HEK293 (cell line): ENCODE measurements at regions not wholly inside any gene's neighbourhood (a gene's known extent, or its start where the extent isn't known, plus 50 kb on each side); places are given as distances from the start of the nearest gene placed in this dataset.

Experiments used
- CTCF ChIA-PET: fragments of 350-600 bp; formaldehyde crosslinking; extraction: SDS; loops from one replicate; lab custom pipeline; 2021; ENCODE audit warnings: antibody characterized with exemption; lab: Yijun Ruan, JAX
- POLR2A ChIA-PET: fragments of 300-600 bp; formaldehyde crosslinking; extraction: SDS; loops from one replicate; lab custom pipeline; 2020; ENCODE audit warnings: antibody characterized with exemption, inconsistent platforms; lab: Yijun Ruan, JAX
- H3K27ac ChIP-seq: fragments of 200-500 bp; sonication (Bioruptor generic); 2 replicates; pipeline ENCODE4 v1.5.1; 2014; ENCODE audit warnings: low read depth, low read length, control low read depth, inconsistent platforms; ENCODE audit errors: extremely low read depth
- H3K36me3 ChIP-seq, 2 experiments: fragments of 200-500 bp in 1 of 2; sonication (Bioruptor generic) in 1 of 2; 1 replicate in 1 of 2; 2 replicates in 1 of 2; pipeline ENCODE4 v1.5.1; 2014 to 2017; ENCODE audit warnings: inconsistent platforms in 2 of 2, low read length in 2 of 2; ENCODE audit not compliant: control insufficient read depth in 2 of 2, insufficient read depth in 1 of 2
- H3K4me1 ChIP-seq: fragments of 200-500 bp; sonication (Bioruptor generic); 2 replicates; pipeline ENCODE4 v1.5.1; 2014; ENCODE audit warnings: mild to moderate bottlenecking, low read length, inconsistent platforms; ENCODE audit not compliant: control insufficient read depth, insufficient read depth
- H3K4me3 ChIP-seq: 2 replicates; pipeline ENCODE4 v1.5.1; 2011; ENCODE audit warnings: low read depth, mild to moderate bottlenecking, control low read depth, low read length, moderate library complexity
- H3K9me3 ChIP-seq: fragments of 200-500 bp; sonication (Bioruptor generic); 2 replicates; pipeline ENCODE4 v1.5.1; 2014; ENCODE audit warnings: low read depth, low read length, inconsistent platforms; ENCODE audit not compliant: control insufficient read depth, insufficient read depth
- ELK4 ChIP-seq: IDR thresholded peaks from 2 replicates; pipeline ENCODE4 v1.6.1; 2011; ENCODE audit warnings: mild to moderate bottlenecking, low read depth, low read length, borderline replicate concordance
- FEZF1 ChIP-seq: fragments of 450-650 bp; formaldehyde crosslinking; IDR thresholded peaks from 2 replicates; pipeline ENCODE4 v1.5.1; 2016; ENCODE audit warnings: missing biosample characterization, missing genetic modification characterization
- HOXC10 ChIP-seq: sonication (generic); formaldehyde crosslinking; IDR thresholded peaks from 2 replicates; pipeline ENCODE4 v1.8.1; 2023; ENCODE audit warnings: mild to moderate bottlenecking, missing genetic modification reagents
- PRDM4 ChIP-seq: fragments of 450-650 bp; formaldehyde crosslinking; IDR thresholded peaks from 2 replicates; pipeline ENCODE4 v1.5.1; 2017; ENCODE audit warnings: missing biosample characterization, missing genetic modification characterization
- SETDB1 ChIP-seq: IDR thresholded peaks from one replicate; pipeline ENCODE4 v1.6.1; 2017; ENCODE audit warnings: mild to moderate bottlenecking, low read length, moderate library complexity, mixed read lengths; ENCODE audit not compliant: insufficient read length
- SP7 ChIP-seq: fragments of 450-650 bp; formaldehyde crosslinking; IDR thresholded peaks from 2 replicates; pipeline ENCODE4 v1.5.1; 2016; ENCODE audit warnings: missing biosample characterization, missing genetic modification characterization
- TRIM28 ChIP-seq: IDR thresholded peaks from 2 replicates; pipeline ENCODE4 v1.6.1; 2011; ENCODE audit warnings: low read length, control low read depth, borderline replicate concordance
- YY2 ChIP-seq: fragments of 450-650 bp; formaldehyde crosslinking; IDR thresholded peaks from 2 replicates; pipeline ENCODE4 v1.5.1; 2016; ENCODE audit warnings: missing biosample characterization, missing genetic modification characterization
- ZNF133 ChIP-seq: fragments of 450-650 bp; formaldehyde crosslinking; IDR thresholded peaks from 2 replicates; pipeline ENCODE4 v1.5.1; 2016; ENCODE audit warnings: missing biosample characterization, missing genetic modification characterization
- ZNF157 ChIP-seq: fragments of 450-650 bp; formaldehyde crosslinking; IDR thresholded peaks from 2 replicates; pipeline ENCODE4 v1.5.1; 2016; ENCODE audit warnings: missing biosample characterization, missing genetic modification characterization
- ZNF174 ChIP-seq: fragments of 450-650 bp; formaldehyde crosslinking; IDR thresholded peaks from 2 replicates; pipeline ENCODE4 v1.5.0; 2017; ENCODE audit warnings: missing biosample characterization, mild to moderate bottlenecking, missing genetic modification characterization
- ZNF184 ChIP-seq: fragments of 450-650 bp; IDR thresholded peaks from 2 replicates; pipeline ENCODE4 v1.5.1; 2018; ENCODE audit warnings: missing biosample characterization, mild to moderate bottlenecking, missing genetic modification characterization
- ZNF239 ChIP-seq: fragments of 450-650 bp; formaldehyde crosslinking; IDR thresholded peaks from 2 replicates; pipeline ENCODE4 v1.5.1; 2016; ENCODE audit warnings: missing biosample characterization, missing genetic modification characterization
- ZNF488 ChIP-seq: fragments of 450-650 bp; formaldehyde crosslinking; IDR thresholded peaks from 2 replicates; pipeline ENCODE4 v1.5.1; 2016; ENCODE audit warnings: missing biosample characterization, missing genetic modification characterization
- ZNF514 ChIP-seq: fragments of 450-650 bp; formaldehyde crosslinking; IDR thresholded peaks from 2 replicates; pipeline ENCODE4 v1.5.1; 2016; ENCODE audit warnings: missing biosample characterization, missing genetic modification characterization
- ZNF555 ChIP-seq: fragments of 450-650 bp; formaldehyde crosslinking; conservative IDR thresholded peaks from 2 replicates; pipeline ENCODE4 v1.5.1; 2017; ENCODE audit warnings: missing biosample characterization, mild to moderate bottlenecking, missing genetic modification characterization, inconsistent platforms
- ZNF623 ChIP-seq: fragments of 450-650 bp; formaldehyde crosslinking; IDR thresholded peaks from 2 replicates; pipeline ENCODE4 v1.5.1; 2016; ENCODE audit warnings: missing biosample characterization, missing genetic modification characterization
- ZNF654 ChIP-seq: fragments of 450-650 bp; formaldehyde crosslinking; IDR thresholded peaks from 2 replicates; pipeline ENCODE4 v1.5.1; 2016; ENCODE audit warnings: low read depth, missing biosample characterization, missing genetic modification characterization
- ZNF785 ChIP-seq: fragments of 450-650 bp; formaldehyde crosslinking; IDR thresholded peaks from 2 replicates; pipeline ENCODE4 v1.5.1; 2016; ENCODE audit warnings: missing biosample characterization, missing genetic modification characterization

- POLR2A ChIA-PET: no interaction called here
- TF ChIP-seq ELK4 (no peak), YY2 (tag by site-specific recombination) (no peak), ZNF654 (tag by site-specific recombination) (no peak), ZNF157 (no peak), SP7 (tag by site-specific recombination) (no peak), FEZF1 (no peak), ZNF555 (tag by site-specific recombination) (no peak), ZNF239 (no peak), PRDM4 (tag by site-specific recombination) (no peak)
- Histone ChIP-seq H3K4me3 (no peak overlapping the region), H3K9me3 (no peaks in the 10 kb centered on the region), H3K4me1 (peaks cover 11% of the 10 kb centered on the region), H3K36me3 (no peaks in the 10 kb centered on the region), H3K27ac (no peak overlapping the region)
- CTCF ChIA-PET: interaction anchor here (0.6 to 1.0 kb wide), 4 partner anchors 28 to 425 kb away, joined by 3 to 5 read pairs (median 3); no protein-coding TSS in a partner anchor
These were observed 137.5 kb downstream of the SNX10 start for GRCh38 chr7:26429168-26429567.

GRCh38 chr7:26434974-26435373 is 143.3 kb downstream of the SNX10 start:
- H3K4me3 ChIP-seq: no peak overlapping the region
- no peak for TF ChIP-seq ZNF174 (tag by site-specific recombination)
- TF ChIP-seq ZNF133 (tag by site-specific recombination): no peak
- TF ChIP-seq ZNF488: no peak
- TF ChIP-seq ZNF514 (tag by site-specific recombination): no peak
- POLR2A ChIA-PET: no interaction called here
- peaks cover under 1% of the 10 kb centered on the region for H3K4me1 ChIP-seq
- no peak overlapping the region for H3K27ac ChIP-seq
- CTCF ChIA-PET: interaction anchor here (0.7 to 1.9 kb wide), 2 partner anchors 65 to 247 kb away, joined by 3 to 9 read pairs; no protein-coding TSS in a partner anchor
- H3K36me3 ChIP-seq: no peaks in the 10 kb centered on the region
- H3K9me3 ChIP-seq: no peaks in the 10 kb centered on the region

- TF ChIP-seq ZNF184 (tag by site-specific recombination) (no peak), ZNF785 (tag by site-specific recombination) (no peak), ZNF623 (no peak), HOXC10 (CRISPR knock-in tag) (no peak), SETDB1 (peak; percentile 52), TRIM28 (peak; percentile 73; the same call in 1 of the 2 replicates)
- CTCF ChIA-PET: interaction anchor here (0.6 kb wide), 1 partner anchor 40 kb away, joined by 4 read pairs; no protein-coding TSS in a partner anchor
- POLR2A ChIA-PET: no interaction called here
- H3K4me3 ChIP-seq: no peak overlapping the region
- no peak overlapping the region for H3K27ac ChIP-seq
- no peaks in the 10 kb centered on the region for H3K9me3 ChIP-seq
- peaks cover 15% of the 10 kb centered on the region for H3K4me1 ChIP-seq
- H3K36me3 ChIP-seq: no peaks in the 10 kb centered on the region
These were observed 145.4 kb downstream of the SNX10 start for GRCh38 chr7:26437003-26437532.
